CD4-positive, alpha-beta T cell treated with Interferon alpha-2 for 1 hour (primary cell): ENCODE measurements at regions not wholly inside any gene's neighbourhood (a gene's known extent, or its start where the extent isn't known, plus 50 kb on each side); places are given as distances from the start of the nearest gene placed in this dataset.
"Not testable (repeated sequence)": the region's sequence is repeated elsewhere in the genome, so short reads cannot be mapped to it uniquely, and the experiment has no call there.

Experiments
- DNase-seq, 2 donors: peaks; one replicate each; pipeline ENCODE4 v3.0.0-alpha.2; 2020 to 2022

DNA sequence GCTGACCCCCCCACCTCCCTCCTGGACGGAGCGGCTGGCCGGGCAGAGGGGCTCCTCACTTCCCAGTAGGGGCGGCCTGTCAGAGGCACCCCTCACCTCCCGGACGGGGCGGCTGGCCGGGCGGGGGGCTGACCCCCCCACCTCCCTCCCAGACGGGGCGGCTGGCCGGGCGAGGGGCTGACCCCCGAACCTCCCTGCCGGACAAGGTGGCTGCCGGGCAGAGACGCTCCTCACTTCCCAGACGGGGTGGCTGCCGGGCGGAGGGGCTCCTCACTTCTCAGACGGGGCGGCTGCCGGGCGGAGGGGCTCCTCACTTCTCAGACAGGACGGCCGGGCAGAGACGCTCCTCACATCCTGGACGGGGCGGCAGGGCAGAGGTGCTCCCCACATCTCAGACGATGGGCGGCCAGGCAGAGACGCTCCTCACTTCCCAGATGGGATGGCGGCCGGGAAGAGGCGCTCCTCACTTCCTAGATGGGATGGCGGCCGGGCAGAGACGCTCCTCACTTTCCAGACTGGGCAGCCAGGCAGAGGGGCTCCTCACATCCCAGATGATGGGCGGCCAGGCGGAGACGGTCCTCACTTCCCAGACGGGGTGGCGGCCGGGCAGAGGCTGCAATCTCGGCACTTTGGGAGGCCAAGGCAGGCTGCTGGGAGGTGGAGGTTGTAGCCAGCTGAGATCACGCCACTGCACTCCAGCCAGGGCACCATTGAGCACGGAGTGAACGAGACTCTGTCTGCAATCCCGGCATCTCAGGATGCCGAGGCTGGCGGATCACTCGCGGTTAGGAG is 66.2 kb upstream of the PAPPA2 start:
- DNase-seq = not testable (repeated sequence)

DNA sequence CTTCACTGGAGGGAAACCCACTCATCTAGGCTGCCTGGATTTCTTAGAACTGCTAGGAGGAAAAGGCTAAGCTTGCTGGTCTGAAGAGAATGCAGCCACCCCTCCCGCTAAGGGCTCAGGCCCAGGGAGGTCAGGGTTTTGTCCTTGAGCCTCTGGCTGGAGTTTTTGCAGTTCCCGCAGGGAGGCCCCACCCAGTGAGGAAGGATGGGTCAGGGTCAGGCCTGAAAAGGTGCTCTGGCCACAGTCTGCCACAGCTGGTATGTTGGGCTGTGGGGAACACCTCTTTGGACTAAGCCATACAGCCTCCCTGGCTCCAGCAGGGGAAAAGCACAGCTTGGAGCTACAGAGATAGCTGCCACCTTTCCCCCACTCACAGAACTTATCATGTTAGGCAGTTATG is 71.4 kb upstream of the PAPPA2 start:
- DNase-seq = no peak

GRCh38 chr1:176384841-176385240 is 78.1 kb upstream of the PAPPA2 start:
- no peak for DNase-seq

GRCh38 chr1:176382163-176382562 is 80.8 kb upstream of the PAPPA2 start:
- DNase-seq = no peak

DNA sequence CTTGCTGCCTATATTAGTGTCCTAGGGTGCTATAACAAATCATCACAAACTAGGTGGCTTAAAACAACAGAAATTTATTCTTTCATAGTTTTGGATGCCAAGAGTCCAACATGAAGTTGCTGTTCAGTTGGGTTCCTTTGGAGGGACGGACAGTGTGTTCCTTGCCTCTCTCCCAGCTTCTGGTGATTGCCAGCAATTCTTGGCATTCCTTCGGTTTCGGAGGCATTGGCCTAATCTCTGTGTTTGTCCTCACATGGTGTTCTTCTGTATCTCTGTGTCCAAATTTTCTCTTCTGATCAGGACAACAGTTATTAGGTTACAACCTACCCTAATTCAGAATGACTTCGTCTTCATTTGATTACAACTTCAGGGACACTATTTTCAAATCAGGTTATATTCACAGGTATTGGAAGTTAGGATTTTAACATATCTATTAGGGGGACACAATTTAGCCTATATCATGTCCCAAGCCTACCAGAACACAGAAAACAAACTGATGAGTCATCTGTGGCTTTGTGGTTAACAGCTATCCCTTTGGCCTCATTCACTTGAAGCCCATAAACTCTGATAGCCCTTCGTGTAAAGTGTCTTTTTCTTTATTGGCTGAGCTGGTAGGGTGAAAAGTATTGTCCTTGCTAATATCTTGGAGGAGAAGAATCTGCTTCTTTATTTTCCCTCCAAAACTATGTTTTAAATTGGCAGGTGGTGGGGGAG is 83.2 kb upstream of the PAPPA2 start:
- no peak for DNase-seq

DNA sequence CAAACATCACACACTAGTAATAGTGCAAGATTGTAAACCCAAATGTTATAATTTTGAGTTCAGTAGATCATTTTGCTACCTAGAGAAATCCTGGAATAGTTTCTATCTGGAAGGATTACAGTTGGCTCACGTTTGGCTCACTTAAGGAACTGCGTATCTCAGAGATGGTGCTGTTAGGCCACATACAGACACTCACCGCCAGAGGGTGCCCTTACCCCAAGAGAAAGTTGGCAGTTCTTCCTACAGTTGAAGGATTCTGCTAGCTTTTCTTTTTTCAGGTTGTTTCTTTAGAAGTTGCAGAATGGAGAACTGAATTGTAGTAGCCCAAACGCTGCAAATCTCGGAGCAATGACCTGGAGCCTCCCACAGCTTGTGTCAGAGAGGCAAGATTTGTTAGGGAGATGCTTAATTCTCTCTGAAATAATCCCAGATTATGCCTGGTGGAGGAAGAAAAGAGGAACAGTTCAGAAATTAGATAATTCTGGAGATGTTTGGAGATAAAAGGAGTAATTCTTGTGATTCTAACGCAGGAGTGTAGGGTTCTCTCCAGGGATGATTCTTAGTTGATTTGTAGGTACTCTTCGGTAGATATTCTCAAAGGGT is 87.9 kb upstream of the PAPPA2 start:
- peak; percentile 17 to 47 for DNase-seq

DNA sequence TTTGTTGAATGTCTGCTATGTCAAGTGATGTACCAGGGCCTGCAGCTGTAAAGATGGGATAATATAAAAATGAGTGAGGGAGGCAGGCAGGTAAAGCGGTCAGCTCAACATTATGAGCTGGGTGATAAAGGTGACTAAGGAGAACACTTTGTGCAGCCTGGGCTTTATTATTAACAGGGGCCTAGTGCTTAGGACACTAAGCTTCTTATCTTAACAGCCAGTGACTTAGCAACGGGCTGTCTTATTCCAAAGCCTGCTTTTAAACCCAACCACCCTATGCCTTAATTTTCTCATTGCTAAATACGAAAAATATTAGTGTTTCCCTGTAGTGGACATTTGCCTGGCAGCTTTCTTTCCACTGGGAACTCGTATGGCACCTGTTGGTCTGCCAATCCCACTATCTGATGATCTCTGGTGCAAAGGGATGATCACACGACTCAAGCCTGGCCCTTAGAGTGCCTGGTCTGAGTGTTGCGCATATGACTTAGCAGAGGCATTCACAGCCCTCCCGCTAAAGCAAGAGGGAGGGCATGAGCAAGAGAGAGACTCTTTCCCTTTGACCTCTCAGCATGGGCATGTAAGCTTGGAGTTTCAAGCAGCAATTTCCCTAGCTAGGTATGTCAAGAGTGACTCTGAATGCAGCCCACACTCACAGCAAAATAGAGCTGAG is 98.6 kb upstream of the PAPPA2 start:
- DNase-seq = no peak

GRCh38 chr1:176349135-176349715 is 113.8 kb upstream of the PAPPA2 start:
- not testable (repeated sequence) for DNase-seq

DNA sequence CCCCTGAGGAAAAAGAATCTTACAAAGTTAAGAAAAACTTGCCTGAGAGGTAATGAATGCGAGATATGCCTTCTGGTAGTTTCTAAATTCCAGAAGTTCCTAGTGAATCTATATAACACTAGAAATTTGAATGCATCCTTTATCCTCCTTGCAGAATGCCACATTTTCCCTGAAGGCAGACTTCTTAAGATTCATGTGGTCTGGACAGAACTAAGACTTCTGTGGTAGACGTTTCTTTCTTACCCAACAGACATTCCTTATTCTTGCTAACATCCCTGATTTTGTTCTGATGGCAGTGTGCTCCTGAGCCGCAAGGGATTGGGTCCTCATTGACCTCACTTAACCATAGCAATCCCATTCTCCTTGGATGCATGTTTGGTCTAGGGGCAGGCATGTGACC is 121.3 kb upstream of the PAPPA2 start:
- DNase-seq = no peak

DNA sequence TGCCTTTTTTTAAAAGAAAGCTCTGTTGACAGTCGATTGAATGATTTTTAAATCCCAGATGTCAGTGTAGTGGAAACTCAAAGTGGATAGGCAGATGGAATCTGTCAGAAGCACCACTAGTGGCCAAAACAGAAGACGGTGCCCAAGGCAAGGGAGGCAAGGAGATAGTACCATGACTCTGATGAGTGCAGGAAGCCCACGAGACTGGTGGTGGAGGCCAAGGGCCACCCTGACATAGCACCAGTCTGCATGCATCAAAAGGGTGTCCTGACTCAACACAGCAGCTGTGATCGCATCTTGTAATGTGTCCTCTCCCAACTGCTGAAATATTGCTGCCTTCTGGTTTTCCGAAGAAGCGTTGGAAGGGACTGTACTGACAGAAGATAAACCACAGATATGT is 124.1 kb upstream of the PAPPA2 start:
- no peak for DNase-seq

GRCh38 chr1:176330782-176331181 is 123.7 kb upstream of the COP1 start:
- DNase-seq = no peak

DNA sequence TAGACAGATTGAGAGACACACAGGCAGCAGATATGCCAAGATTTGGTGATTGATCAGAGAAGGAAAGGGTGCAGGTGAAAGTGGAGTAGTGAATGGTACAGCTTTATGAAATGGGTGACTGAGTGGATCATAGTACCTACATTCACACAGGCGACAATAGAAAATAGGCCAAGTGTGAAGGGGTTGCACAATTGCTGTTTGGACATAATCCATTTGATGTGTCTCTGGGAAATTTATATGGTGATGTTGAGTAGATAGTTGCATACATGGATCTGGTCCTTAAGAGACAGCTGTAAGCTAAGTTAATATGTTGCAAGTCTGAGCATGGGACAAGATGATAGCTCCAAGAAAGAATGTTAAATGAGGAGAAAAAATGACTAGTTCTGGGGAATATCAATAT is 118.6 kb upstream of the COP1 start:
- no peak for DNase-seq

DNA sequence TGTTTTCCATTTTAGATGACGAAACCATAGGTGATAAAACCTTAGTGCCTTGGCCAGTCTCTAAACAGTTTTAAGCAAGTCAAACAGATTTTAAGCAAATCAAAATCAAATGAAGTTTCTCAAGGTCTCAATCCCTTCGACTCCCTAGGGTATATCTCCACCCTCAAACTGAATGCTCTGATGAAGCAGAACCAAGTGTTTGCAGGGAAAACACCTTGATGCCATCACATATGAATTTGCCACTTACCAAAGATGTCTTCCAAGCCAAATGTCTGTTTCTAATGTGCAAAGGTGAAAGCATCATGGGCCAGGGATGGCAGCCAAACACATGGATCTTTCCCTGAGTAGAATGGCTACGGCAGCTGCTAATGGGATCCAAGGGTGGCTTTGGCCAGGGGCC is 116.4 kb upstream of the COP1 start:
- DNase-seq = no peak

- no peak for DNase-seq
Measured at GRCh38 chr1:176315519-176316220, 108.6 kb upstream of the COP1 start.

DNA sequence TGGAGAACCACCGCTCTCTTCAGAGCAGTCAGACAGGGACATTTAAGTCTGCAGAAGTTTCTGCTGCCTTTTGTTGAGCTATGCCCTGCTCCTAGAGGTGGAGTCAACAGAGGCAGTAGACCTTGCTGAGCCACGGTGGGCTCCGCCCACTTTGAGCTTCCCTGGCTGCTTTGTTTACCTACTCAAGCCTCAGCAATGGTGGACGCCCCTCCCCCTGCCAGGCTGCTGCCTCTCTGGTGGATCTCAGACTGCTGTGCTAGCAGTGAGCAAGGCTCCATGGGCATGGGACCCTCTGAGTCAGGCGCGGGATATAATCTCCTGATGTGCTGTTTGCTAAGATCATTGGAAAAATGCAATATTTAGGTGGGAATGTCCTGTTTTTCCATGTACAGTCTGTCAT is 89.5 kb upstream of the COP1 start:
- not testable (repeated sequence) for DNase-seq

GRCh38 chr1:176285996-176286395 is 78.9 kb upstream of the COP1 start:
- no peak for DNase-seq

- no peak for DNase-seq
Measured at GRCh38 chr1:176271572-176271971, 64.5 kb upstream of the COP1 start.
